GM21367 (cell line): ENCODE measurements at regions not wholly inside any gene's neighbourhood (a gene's known extent, or its start where the extent isn't known, plus 50 kb on each side); places are given as distances from the start of the nearest gene placed in this dataset.

Experiments used
- ATAC-seq: cut with Tn5 transposase; IDR thresholded peaks from one replicate; pipeline ENCODE4 v1.9.1; 2021; ENCODE audit not compliant: unreplicated experiment

GRCh38 chr2:41869542-41870264 lies 178.1 kb upstream of the PKDCC start:
- ATAC-seq, result no peak

GRCh38 chr2:41870265-41870585 lies 177.6 kb upstream of the PKDCC start:
- ATAC-seq, result no peak

- ATAC-seq, result no peak
These were observed 176.7 kb upstream of the PKDCC start for GRCh38 chr2:41871080-41871479.

- ATAC-seq, result no peak
These were observed 175.2 kb upstream of the PKDCC start for GRCh38 chr2:41872646-41873045.

- no peak for ATAC-seq
These were observed 174.5 kb upstream of the PKDCC start for GRCh38 chr2:41873102-41874031.

- no peak for ATAC-seq
These were observed 170.6 kb upstream of the PKDCC start for GRCh38 chr2:41877114-41877678.

GRCh38 chr2:41878056-41878455 lies 169.8 kb upstream of the PKDCC start:
- ATAC-seq, result no peak

- no peak for ATAC-seq
These were observed 169.0 kb upstream of the PKDCC start for GRCh38 chr2:41878716-41879234.

GRCh38 chr2:41879235-41879916 lies 168.4 kb upstream of the PKDCC start:
- ATAC-seq, result no peak

GRCh38 chr2:41880561-41881243 lies 167.1 kb upstream of the PKDCC start:
- ATAC-seq, result no peak

- no peak for ATAC-seq
These were observed 166.6 kb upstream of the PKDCC start for GRCh38 chr2:41881249-41881648.

- no peak for ATAC-seq
These were observed 163.1 kb upstream of the PKDCC start for GRCh38 chr2:41884718-41885117.

GRCh38 chr2:41886145-41886664 lies 161.6 kb upstream of the PKDCC start:
- no peak for ATAC-seq

- ATAC-seq, result no peak
These were observed 161.1 kb upstream of the PKDCC start for GRCh38 chr2:41886757-41887156.

GRCh38 chr2:41890341-41890740 lies 157.5 kb upstream of the PKDCC start:
- no peak for ATAC-seq

GRCh38 chr2:41892476-41892875 lies 155.3 kb upstream of the PKDCC start:
- no peak for ATAC-seq

- no peak for ATAC-seq
These were observed 153.1 kb upstream of the PKDCC start for GRCh38 chr2:41894563-41895333.

- no peak for ATAC-seq
These were observed 152.5 kb upstream of the PKDCC start for GRCh38 chr2:41895334-41895664.

GRCh38 chr2:41896186-41896846 lies 151.5 kb upstream of the PKDCC start:
- peak; percentile 92 for ATAC-seq
